B cell (primary cell): ENCODE measurements at regions not wholly inside any gene's neighbourhood (a gene's known extent, or its start where the extent isn't known, plus 50 kb on each side); places are given as distances from the start of the nearest gene placed in this dataset.

Experiments
- CTCF ChIP-seq: fragments of 200-600 bp; IDR thresholded peaks from one replicate; pipeline ENCODE4 v1.8.0; 2022; ENCODE audit warnings: antibody characterized with exemption, mild to moderate bottlenecking
- EZH2 ChIP-seq: IDR thresholded peaks from 2 replicates; pipeline ENCODE4 v1.6.1; 2012; ENCODE audit warnings: borderline replicate concordance, low read depth, mild to moderate bottlenecking, moderate library complexity, low read length; ENCODE audit not compliant: insufficient read depth, poor library complexity, severe bottlenecking

DNA sequence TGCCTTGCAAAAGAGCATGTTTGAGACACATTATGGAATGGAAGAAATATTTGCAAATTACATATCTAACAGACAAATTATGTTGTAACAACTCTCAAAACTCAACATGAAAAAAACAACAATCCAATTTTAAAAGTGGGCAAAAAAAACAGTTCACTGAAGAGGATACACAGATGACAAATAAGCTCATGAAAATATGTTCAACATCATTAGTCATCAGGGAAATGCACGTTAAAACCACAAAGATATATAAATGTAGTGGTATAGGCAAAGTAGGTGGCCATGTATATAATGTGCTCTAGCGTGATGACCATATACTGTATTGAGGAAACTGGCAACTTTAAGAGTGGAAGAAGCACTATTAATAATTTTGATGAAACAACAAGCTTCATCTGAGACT lies 220.1 kb downstream of the IRS1 start:
- TF ChIP-seq CTCF (no peak), EZH2 (no peak)
